Stimulated activated CD8-positive, alpha-beta memory T cell treated with anti-CD3 and anti-CD28 coated beads, Interleukin-7, amount 100 ng/mL, for 48 hours (primary cell): ENCODE measurements at regions not wholly inside any gene's neighbourhood (a gene's known extent, or its start where the extent isn't known, plus 50 kb on each side); places are given as distances from the start of the nearest gene placed in this dataset.

Experiments
- DNase-seq, 2 donors: peaks; one replicate each; pipeline ENCODE4 v3.0.0-alpha.2; 2020; ENCODE audit warnings: low read depth in 1 of 2; ENCODE audit errors: extremely low read depth in 1 of 2

- DNase-seq: no peak
These were observed 53.8 kb upstream of the PSEN2 start for GRCh38 chr1:226816576-226816975.

GRCh38 chr1:226814751-226815537 is 55.5 kb upstream of the PSEN2 start:
- DNase-seq: no peak

- DNase-seq: no peak
These were observed 56.5 kb upstream of the PSEN2 start for GRCh38 chr1:226813671-226814591.

- no peak for DNase-seq
These were observed 59.7 kb upstream of the PSEN2 start for GRCh38 chr1:226810681-226811080.

- DNase-seq: no peak
These were observed 60.4 kb upstream of the PSEN2 start for GRCh38 chr1:226809785-226810571.

GRCh38 chr1:226808501-226808900 is 61.9 kb upstream of the PSEN2 start:
- DNase-seq: no peak

- no peak for DNase-seq
These were observed 63.4 kb upstream of the PSEN2 start for GRCh38 chr1:226806988-226807387.

GRCh38 chr1:226804907-226805759 is 65.3 kb upstream of the PSEN2 start:
- DNase-seq: no peak

GRCh38 chr1:226800763-226801380 is 61.8 kb upstream of the ITPKB start:
- no peak for DNase-seq

GRCh38 chr1:226799634-226800281 is 60.7 kb upstream of the ITPKB start:
- no peak for DNase-seq

- peak; percentile 55 to 76 for DNase-seq
These were observed 59.6 kb upstream of the ITPKB start for GRCh38 chr1:226798427-226799411.

GRCh38 chr1:226797151-226797550 is 58.1 kb upstream of the ITPKB start:
- no peak for DNase-seq

GRCh38 chr1:226793620-226794276 is 54.7 kb upstream of the ITPKB start:
- DNase-seq: no peak

GRCh38 chr1:226792368-226792767 is 53.3 kb upstream of the ITPKB start:
- no peak for DNase-seq

GRCh38 chr1:226790545-226791181 is 51.6 kb upstream of the ITPKB start:
- DNase-seq: no peak

GRCh38 chr1:226788965-226789364 is 49.9 kb upstream of the ITPKB start:
- DNase-seq: no peak
